ENCODE measurements at regions not wholly inside any gene's neighbourhood (a gene's known extent, or its start where the extent isn't known, plus 50 kb on each side); places are given as distances from the start of the nearest gene placed in this dataset.

GRCh38 chr6:12649325-12649724 lies 67.2 kb upstream of the PHACTR1 start:
- H3K36me3 ChIP-seq (replicated peaks in 1 of 2; ENCODE audit: control extremely low read depth in 1 of 2, control insufficient read depth in 1 of 2, extremely low read depth in 1 of 2, insufficient read depth in 2 of 2, low read length in 1 of 2) = no peaks in the 10 kb centered on the region
- H2AFZ ChIP-seq (ENCODE audit: insufficient read depth, low read depth, low read length, poor library complexity, severe bottlenecking) = no peak overlapping the region
- intact Hi-C loops (cut with micrococcal nuclease) = no loop called here
- no peak overlapping the region for H3K27ac Mint-ChIP-seq
- DNase-seq (no peak), ATAC-seq (ENCODE audit: low read depth) (no peak)
- H3K27me3 Mint-ChIP-seq = peaks cover 4% of the 10 kb centered on the region
- no peaks in the 10 kb centered on the region for H3K27me3 ChIP-seq (replicated peaks in 1 of 4; ENCODE audit: control extremely low read depth in 1 of 4, control insufficient read depth in 3 of 4, insufficient read depth in 4 of 4, low read length in 3 of 4)
- no peaks in the 10 kb centered on the region for H3K79me2 ChIP-seq (ENCODE audit: control insufficient read depth, insufficient read depth, low read length)
- no peaks in the 10 kb centered on the region for H3K9me3 Mint-ChIP-seq (ENCODE audit: insufficient read depth)
- TF ChIP-seq EZH2 (IDR thresholded peaks at IDR 0.05; ENCODE audit: borderline replicate concordance, insufficient read depth, low read depth, low read length, poor library complexity, severe bottlenecking) = no peak
- TF ChIP-seq CTCF (IDR thresholded peaks at IDR 0.05) = no peak
- ChIA-PET CTCF (no interaction called here), POLR2A (no interaction called here)
- no peaks in the 10 kb centered on the region for H3K4me1 ChIP-seq (ENCODE audit: control insufficient read depth in 2 of 2, insufficient read depth in 2 of 2, low read length in 2 of 2)
- no peak overlapping the region for H3K4me2 ChIP-seq (replicated peaks; ENCODE audit: low read depth, low read length, poor library complexity, severe bottlenecking)
- H3K4me3 Mint-ChIP-seq = no peak overlapping the region
- H3K4me3 ChIP-seq (ENCODE audit: control extremely low read depth in 1 of 5, extremely low read depth in 1 of 5, insufficient read depth in 1 of 5, low read depth in 2 of 5, low read length in 4 of 5) = no peak overlapping the region
- H4K20me1 ChIP-seq (ENCODE audit: control insufficient read depth, insufficient read depth, low read length, poor library complexity, severe bottlenecking) = no peaks in the 10 kb centered on the region
- WGBS (ENCODE audit: insufficient coverage) = no CpG with 5 or more reads among the region's 1 CpG
- no peak overlapping the region for H3K27ac ChIP-seq (ENCODE audit: low read length in 2 of 2)
- H3K9me3 ChIP-seq (ENCODE audit: control extremely low read depth in 1 of 3, control insufficient read depth in 2 of 3, insufficient read depth in 1 of 3, low read length in 2 of 3) = no peaks in the 10 kb centered on the region
- no peaks in the 10 kb centered on the region for H3K4me1 Mint-ChIP-seq
- no peak overlapping the region for H3K9ac ChIP-seq (ENCODE audit: low read length)

- Mint-ChIP-seq H3K4me1 (no peaks in the 10 kb centered on the region), H3K9me3 (ENCODE audit: insufficient read depth) (no peaks in the 10 kb centered on the region), H3K4me3 (no peak overlapping the region), H3K27me3 (peaks cover 4% of the 10 kb centered on the region), H3K27ac (no peak overlapping the region)
- Histone ChIP-seq H3K4me2 (replicated peaks; ENCODE audit: low read depth, low read length, poor library complexity, severe bottlenecking) (no peak overlapping the region), H3K79me2 (ENCODE audit: control insufficient read depth, insufficient read depth, low read length) (no peaks in the 10 kb centered on the region), H3K27ac (ENCODE audit: low read length in 2 of 2) (no peak overlapping the region), H3K4me1 (ENCODE audit: control insufficient read depth in 2 of 2, insufficient read depth in 2 of 2, low read length in 2 of 2) (no peaks in the 10 kb centered on the region), H3K36me3 (replicated peaks in 1 of 2; ENCODE audit: control extremely low read depth in 1 of 2, control insufficient read depth in 1 of 2, extremely low read depth in 1 of 2, insufficient read depth in 2 of 2, low read length in 1 of 2) (no peaks in the 10 kb centered on the region), H3K27me3 (replicated peaks in 1 of 4; ENCODE audit: control extremely low read depth in 1 of 4, control insufficient read depth in 3 of 4, insufficient read depth in 4 of 4, low read length in 3 of 4) (no peaks in the 10 kb centered on the region), H2AFZ (ENCODE audit: insufficient read depth, low read depth, low read length, poor library complexity, severe bottlenecking) (no peak overlapping the region), H4K20me1 (ENCODE audit: control insufficient read depth, insufficient read depth, low read length, poor library complexity, severe bottlenecking) (no peaks in the 10 kb centered on the region), H3K9ac (ENCODE audit: low read length) (no peak overlapping the region), H3K4me3 (ENCODE audit: control extremely low read depth in 1 of 5, extremely low read depth in 1 of 5, insufficient read depth in 1 of 5, low read depth in 2 of 5, low read length in 4 of 5) (no peak overlapping the region), H3K9me3 (ENCODE audit: control extremely low read depth in 1 of 3, control insufficient read depth in 2 of 3, insufficient read depth in 1 of 3, low read length in 2 of 3) (no peaks in the 10 kb centered on the region)
- ATAC-seq (ENCODE audit: low read depth) (no peak), DNase-seq (no peak)
- 46% methylated on average over 5 of the region's 5 CpGs for WGBS (ENCODE audit: insufficient coverage)
- TF ChIP-seq CTCF (IDR thresholded peaks at IDR 0.05) (no peak), EZH2 (IDR thresholded peaks at IDR 0.05; ENCODE audit: borderline replicate concordance, insufficient read depth, low read depth, low read length, poor library complexity, severe bottlenecking) (no peak)
- ChIA-PET POLR2A (no interaction called here), CTCF (no interaction called here)
- intact Hi-C loops (cut with micrococcal nuclease) = no loop called here
Observed at GRCh38 chr6:12653486-12653885, 63.1 kb upstream of the PHACTR1 start.
